Type B pancreatic cell (in vitro differentiated cells): ENCODE measurements at regions not wholly inside any gene's neighbourhood (a gene's known extent, or its start where the extent isn't known, plus 50 kb on each side); places are given as distances from the start of the nearest gene placed in this dataset.
A peak's percentile ranks its signal among the peaks of the same experiment; 100 is the strongest.

Experiments used
- DNase-seq: peaks from one replicate; pipeline ENCODE4 v3.0.0; 2021; ENCODE audit warnings: mixed read lengths; ENCODE audit not compliant: unreplicated experiment; ENCODE audit errors: extremely low spot score
- H3K27ac Mint-ChIP-seq: 2 replicates; pipeline ENCODE4 v1.8.0; 2021; ENCODE audit warnings: mild to moderate bottlenecking, mixed read lengths
- H3K27me3 Mint-ChIP-seq: 2 replicates; pipeline ENCODE4 v1.8.0; 2021; ENCODE audit warnings: mixed read lengths
- H3K36me3 Mint-ChIP-seq: 2 replicates; pipeline ENCODE4 v1.8.0; 2021; ENCODE audit warnings: mixed read lengths
- H3K4me1 Mint-ChIP-seq: one replicate; pipeline ENCODE4 v1.8.0; 2021; ENCODE audit warnings: mixed read lengths; ENCODE audit not compliant: unreplicated experiment
- H3K4me3 Mint-ChIP-seq: 2 replicates; pipeline ENCODE4 v1.8.0; 2021; ENCODE audit warnings: mild to moderate bottlenecking, mixed read lengths
- H3K9me3 Mint-ChIP-seq: 2 replicates; pipeline ENCODE4 v1.8.0; 2021; ENCODE audit warnings: mixed read lengths
- TF ChIP-seq, protein P1 (sequence below): fragments of 200-600 bp; sonication (generic); conservative IDR thresholded peaks from 2 replicates; pipeline ENCODE4 v1.5.0; 2021; ENCODE audit warnings: antibody characterized with exemption, mild to moderate bottlenecking

DNA sequence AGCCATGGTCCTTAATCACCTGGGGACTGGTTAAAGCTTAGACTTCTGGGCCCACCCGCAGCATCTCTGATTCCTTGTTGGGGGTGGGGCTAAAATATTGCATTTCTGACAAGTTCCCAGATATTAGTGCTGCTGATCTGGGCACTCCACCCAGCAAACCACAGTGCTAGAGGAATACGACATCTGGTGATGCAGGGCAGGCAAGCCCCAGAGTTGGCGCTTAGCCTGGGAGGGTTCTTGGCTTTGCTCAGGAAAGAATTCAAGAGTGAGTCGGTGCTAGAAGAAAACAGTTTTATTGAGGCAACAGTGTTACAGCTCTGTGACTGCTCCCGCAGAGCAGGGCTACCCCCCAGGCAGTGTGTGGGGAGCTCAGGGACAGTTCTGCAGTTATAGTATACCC lies 210.7 kb downstream of the TFAP2C start:
- Mint-ChIP-seq H3K9me3 (no peaks in the 10 kb centered on the region), H3K36me3 (no peaks in the 10 kb centered on the region), H3K4me1 (no peaks in the 10 kb centered on the region), H3K27me3 (peaks cover 48% of the 10 kb centered on the region), H3K4me3 (no peak overlapping the region), H3K27ac (no peak overlapping the region)
- TF ChIP-seq, protein P1, sequence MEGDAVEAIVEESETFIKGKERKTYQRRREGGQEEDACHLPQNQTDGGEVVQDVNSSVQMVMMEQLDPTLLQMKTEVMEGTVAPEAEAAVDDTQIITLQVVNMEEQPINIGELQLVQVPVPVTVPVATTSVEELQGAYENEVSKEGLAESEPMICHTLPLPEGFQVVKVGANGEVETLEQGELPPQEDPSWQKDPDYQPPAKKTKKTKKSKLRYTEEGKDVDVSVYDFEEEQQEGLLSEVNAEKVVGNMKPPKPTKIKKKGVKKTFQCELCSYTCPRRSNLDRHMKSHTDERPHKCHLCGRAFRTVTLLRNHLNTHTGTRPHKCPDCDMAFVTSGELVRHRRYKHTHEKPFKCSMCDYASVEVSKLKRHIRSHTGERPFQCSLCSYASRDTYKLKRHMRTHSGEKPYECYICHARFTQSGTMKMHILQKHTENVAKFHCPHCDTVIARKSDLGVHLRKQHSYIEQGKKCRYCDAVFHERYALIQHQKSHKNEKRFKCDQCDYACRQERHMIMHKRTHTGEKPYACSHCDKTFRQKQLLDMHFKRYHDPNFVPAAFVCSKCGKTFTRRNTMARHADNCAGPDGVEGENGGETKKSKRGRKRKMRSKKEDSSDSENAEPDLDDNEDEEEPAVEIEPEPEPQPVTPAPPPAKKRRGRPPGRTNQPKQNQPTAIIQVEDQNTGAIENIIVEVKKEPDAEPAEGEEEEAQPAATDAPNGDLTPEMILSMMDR, result no peak
- no peak for DNase-seq

DNA sequence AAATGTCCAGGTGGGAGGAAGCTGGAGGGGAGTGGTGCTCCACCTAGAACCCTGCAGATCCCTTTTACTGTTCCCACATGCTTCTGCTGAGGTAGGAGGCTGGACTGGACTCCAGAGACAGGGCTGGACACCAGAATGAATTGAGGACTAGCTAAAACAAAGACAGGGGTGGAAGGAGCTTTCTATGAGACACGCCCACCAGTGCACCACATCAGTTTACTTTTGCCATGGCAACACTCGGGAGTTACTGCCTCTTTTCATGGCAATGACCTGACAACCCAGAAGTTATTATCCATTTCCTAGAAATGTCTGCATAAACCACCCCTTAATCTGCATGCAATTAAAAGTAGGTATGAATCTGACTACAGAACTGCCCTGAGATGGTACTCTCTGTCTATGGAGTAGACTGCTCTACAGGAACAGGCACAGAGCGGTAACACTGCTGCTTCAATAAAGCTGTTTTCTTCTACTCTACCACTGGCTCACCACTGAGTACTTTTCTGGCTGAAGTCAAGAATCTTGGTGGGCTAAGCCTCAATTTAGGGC lies 211.7 kb downstream of the TFAP2C start:
- Mint-ChIP-seq H3K27ac (no peak overlapping the region), H3K36me3 (no peaks in the 10 kb centered on the region), H3K9me3 (no peaks in the 10 kb centered on the region), H3K4me3 (no peak overlapping the region), H3K4me1 (no peaks in the 10 kb centered on the region), H3K27me3 (peaks cover 45% of the 10 kb centered on the region)
- DNase-seq, result no peak
- TF ChIP-seq, protein P1, result no peak

- Mint-ChIP-seq H3K27ac (no peak overlapping the region), H3K27me3 (peaks cover 45% of the 10 kb centered on the region), H3K9me3 (no peaks in the 10 kb centered on the region), H3K4me1 (no peaks in the 10 kb centered on the region), H3K36me3 (no peaks in the 10 kb centered on the region), H3K4me3 (no peak overlapping the region)
- TF ChIP-seq, protein P1, result no peak
- no peak for DNase-seq
Observed at GRCh38 chr20:56841346-56841908, 212.3 kb downstream of the TFAP2C start.

GRCh38 chr20:56842056-56842455 lies 212.9 kb downstream of the TFAP2C start:
- Mint-ChIP-seq H3K27me3 (peaks cover 39% of the 10 kb centered on the region), H3K4me3 (no peak overlapping the region), H3K36me3 (no peaks in the 10 kb centered on the region), H3K9me3 (no peaks in the 10 kb centered on the region), H3K4me1 (no peaks in the 10 kb centered on the region), H3K27ac (no peak overlapping the region)
- DNase-seq, result no peak
- TF ChIP-seq, protein P1, result no peak

GRCh38 chr20:56843386-56843785 lies 214.3 kb downstream of the TFAP2C start:
- Mint-ChIP-seq H3K9me3 (no peaks in the 10 kb centered on the region), H3K4me3 (no peak overlapping the region), H3K27ac (no peak overlapping the region), H3K27me3 (peaks cover 32% of the 10 kb centered on the region), H3K4me1 (peaks cover 2% of the 10 kb centered on the region), H3K36me3 (no peaks in the 10 kb centered on the region)
- TF ChIP-seq, protein P1, result no peak
- DNase-seq, result no peak

DNA sequence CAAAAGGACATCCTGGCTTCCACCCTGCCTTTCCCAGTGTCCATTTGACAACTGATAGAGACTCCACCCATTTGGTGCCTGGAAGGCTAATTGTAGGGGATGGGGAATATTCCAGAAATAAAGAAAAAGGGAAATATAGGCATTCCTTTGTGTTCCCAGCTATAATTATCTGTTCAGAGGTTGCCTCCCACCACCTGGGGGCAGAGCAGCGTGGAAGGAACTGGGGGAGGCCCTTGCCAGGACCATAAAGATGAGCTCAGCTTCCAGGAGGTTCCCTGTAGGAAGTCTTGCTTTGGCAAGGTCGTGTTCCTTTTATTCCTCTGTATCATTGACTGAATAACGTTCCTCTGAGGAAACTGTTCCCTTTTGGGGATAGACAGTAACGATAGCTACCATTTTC lies 214.7 kb downstream of the TFAP2C start:
- H3K27ac Mint-ChIP-seq, result no peak overlapping the region
- no peak overlapping the region for H3K4me3 Mint-ChIP-seq
- peaks cover 29% of the 10 kb centered on the region for H3K27me3 Mint-ChIP-seq
- DNase-seq, result no peak
- no peaks in the 10 kb centered on the region for H3K9me3 Mint-ChIP-seq
- TF ChIP-seq, protein P1, result peak; percentile 48
- peaks cover 5% of the 10 kb centered on the region for H3K4me1 Mint-ChIP-seq
- no peaks in the 10 kb centered on the region for H3K36me3 Mint-ChIP-seq
